ENCODE measurements at regions not wholly inside any gene's neighbourhood (a gene's known extent, or its start where the extent isn't known, plus 50 kb on each side); places are given as distances from the start of the nearest gene placed in this dataset.

DNA sequence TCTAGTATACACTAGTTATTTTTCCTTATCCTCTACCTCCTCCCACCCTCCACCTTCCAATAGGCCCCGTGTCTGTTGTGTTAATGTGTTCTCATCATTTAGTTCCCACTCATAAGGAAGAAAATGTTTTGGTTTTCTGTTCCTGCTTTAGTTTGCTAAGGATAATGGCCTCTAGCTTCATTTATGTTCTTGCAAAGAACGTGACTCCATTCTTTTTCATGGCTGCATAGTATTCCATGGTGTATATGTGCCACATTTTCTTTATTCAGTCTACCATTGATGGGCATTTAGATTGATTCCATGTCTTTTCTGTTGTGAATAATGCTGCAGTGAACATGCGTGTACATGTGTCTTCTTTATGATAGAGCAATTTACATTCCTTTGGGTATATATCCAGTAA is 146.5 kb upstream of the GAS1 start:
- intact Hi-C loops (cut with DNase I; ENCODE audit: low total_unique reads): no loop called here

DNA sequence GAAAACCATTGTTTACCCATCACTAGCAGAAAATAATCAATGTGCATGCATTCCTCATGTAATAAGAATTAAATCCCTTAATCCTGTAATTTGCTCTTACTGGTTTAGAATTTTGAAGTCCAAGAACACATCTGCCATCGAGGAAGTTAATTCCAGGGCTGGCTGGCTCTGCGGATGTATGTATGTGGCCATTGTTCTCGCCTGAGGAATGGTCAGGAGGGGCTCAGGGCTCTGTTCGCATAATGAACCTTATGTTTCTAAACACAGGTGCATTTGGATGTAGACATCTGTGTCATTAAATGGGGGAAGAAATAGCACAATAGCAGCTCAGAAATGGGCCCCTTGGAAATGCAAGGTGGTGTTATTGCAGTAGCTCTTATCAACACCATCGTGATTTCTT is 148.6 kb upstream of the GAS1 start:
- Histone ChIP-seq H3K4me1 (no peaks in the 10 kb centered on the region), H3K9me3 (peaks cover 0 to 5% (median 2%) of the 10 kb centered on the region in 8 donors), H3K27me3 (replicated peaks in 1 of 7) (no peaks in the 10 kb centered on the region), H3K4me3 (no peak overlapping the region), H3K36me3 (no peaks in the 10 kb centered on the region), H3K27ac (no peak overlapping the region)
- no peak for DNase-seq
- WGBS, 5 donors: 80 to 89% (median 83%) methylated on average over 5 of the region's 5 CpGs
- TF ChIP-seq POLR2A (IDR thresholded peaks at IDR 0.05) (no peak), POLR2AphosphoS5 (IDR thresholded peaks at IDR 0.05) (no peak)
- TF ChIP-seq, protein P1, sequence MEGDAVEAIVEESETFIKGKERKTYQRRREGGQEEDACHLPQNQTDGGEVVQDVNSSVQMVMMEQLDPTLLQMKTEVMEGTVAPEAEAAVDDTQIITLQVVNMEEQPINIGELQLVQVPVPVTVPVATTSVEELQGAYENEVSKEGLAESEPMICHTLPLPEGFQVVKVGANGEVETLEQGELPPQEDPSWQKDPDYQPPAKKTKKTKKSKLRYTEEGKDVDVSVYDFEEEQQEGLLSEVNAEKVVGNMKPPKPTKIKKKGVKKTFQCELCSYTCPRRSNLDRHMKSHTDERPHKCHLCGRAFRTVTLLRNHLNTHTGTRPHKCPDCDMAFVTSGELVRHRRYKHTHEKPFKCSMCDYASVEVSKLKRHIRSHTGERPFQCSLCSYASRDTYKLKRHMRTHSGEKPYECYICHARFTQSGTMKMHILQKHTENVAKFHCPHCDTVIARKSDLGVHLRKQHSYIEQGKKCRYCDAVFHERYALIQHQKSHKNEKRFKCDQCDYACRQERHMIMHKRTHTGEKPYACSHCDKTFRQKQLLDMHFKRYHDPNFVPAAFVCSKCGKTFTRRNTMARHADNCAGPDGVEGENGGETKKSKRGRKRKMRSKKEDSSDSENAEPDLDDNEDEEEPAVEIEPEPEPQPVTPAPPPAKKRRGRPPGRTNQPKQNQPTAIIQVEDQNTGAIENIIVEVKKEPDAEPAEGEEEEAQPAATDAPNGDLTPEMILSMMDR (IDR thresholded peaks at IDR 0.05 in 8 of 11, conservative IDR thresholded peaks at IDR 0.05 in 3 of 11): no peak
- intact Hi-C loops (cut with DNase I; ENCODE audit: low total_unique reads): no loop called here

More for the DNA sequence above, 146.5 kb upstream of the GAS1 start:
- Histone ChIP-seq H3K4me3 (no peak overlapping the region), H3K4me1 (no peaks in the 10 kb centered on the region), H3K36me3 (no peaks in the 10 kb centered on the region), H3K9me3 (peaks cover 0 to 5% (median 2%) of the 10 kb centered on the region in 8 donors), H3K27ac (no peak overlapping the region), H3K27me3 (replicated peaks in 1 of 7) (no peaks in the 10 kb centered on the region)
- no peak for DNase-seq
- TF ChIP-seq, protein P1 (IDR thresholded peaks at IDR 0.05 in 8 of 11, conservative IDR thresholded peaks at IDR 0.05 in 3 of 11): no peak
- TF ChIP-seq POLR2AphosphoS5 (IDR thresholded peaks at IDR 0.05): no peak
- TF ChIP-seq POLR2A (IDR thresholded peaks at IDR 0.05): no peak
- WGBS, 5 donors: 80 to 89% (median 85%) methylated on average over 3 of the region's 3 CpGs

GRCh38 chr9:87096506-87096905 is 149.2 kb upstream of the GAS1 start:
- Histone ChIP-seq H3K36me3 (no peaks in the 10 kb centered on the region), H3K27ac (no peak overlapping the region), H3K4me3 (no peak overlapping the region), H3K27me3 (replicated peaks in 1 of 7) (no peaks in the 10 kb centered on the region), H3K4me1 (no peaks in the 10 kb centered on the region), H3K9me3 (peaks cover 0 to 5% (median 2%) of the 10 kb centered on the region in 8 donors)
- TF ChIP-seq POLR2A (IDR thresholded peaks at IDR 0.05): no peak
- TF ChIP-seq, protein P1 (IDR thresholded peaks at IDR 0.05 in 8 of 11, conservative IDR thresholded peaks at IDR 0.05 in 3 of 11): no peak
- no peak for DNase-seq
- intact Hi-C loops (cut with DNase I; ENCODE audit: low total_unique reads): no loop called here
- WGBS, 5 donors: 69 to 93% (median 81%) methylated on average over 2 of the region's 2 CpGs

GRCh38 chr9:87097238-87097637 is 149.9 kb upstream of the GAS1 start:
- H3K27me3 ChIP-seq (replicated peaks in 1 of 7): no peaks in the 10 kb centered on the region
- 86 to 94% (median 88%) methylated on average over 3 of the region's 3 CpGs for WGBS, 5 donors

More at GRCh38 chr9:87097238-87097637, 149.9 kb upstream of the GAS1 start:
- TF ChIP-seq POLR2A (IDR thresholded peaks at IDR 0.05) (no peak), POLR2AphosphoS5 (IDR thresholded peaks at IDR 0.05) (no peak)
- TF ChIP-seq, protein P1 (IDR thresholded peaks at IDR 0.05 in 8 of 11, conservative IDR thresholded peaks at IDR 0.05 in 3 of 11): no peak
- no peak overlapping the region for H3K27ac ChIP-seq
- H3K4me1 ChIP-seq: no peaks in the 10 kb centered on the region
- peaks cover 0 to 5% (median 2%) of the 10 kb centered on the region in 8 donors for H3K9me3 ChIP-seq
- H3K4me3 ChIP-seq: no peak overlapping the region
- H3K36me3 ChIP-seq: no peaks in the 10 kb centered on the region
- intact Hi-C loops (cut with DNase I; ENCODE audit: low total_unique reads): no loop called here
- no peak for DNase-seq
